H1 (cell line): ENCODE measurements at regions not wholly inside any gene's neighbourhood (a gene's known extent, or its start where the extent isn't known, plus 50 kb on each side); places are given as distances from the start of the nearest gene placed in this dataset.

Source experiments
- CTCF ChIA-PET: fragments of 300-600 bp; sonication (Branson Sonifier 250); formaldehyde crosslinking; loops from one replicate; lab custom pipeline; 2021; ENCODE audit not compliant: partially characterized antibody; lab: Charles Lee
- POLR2A ChIA-PET: fragments of 300-600 bp; sonication (Branson Sonifier 250); formaldehyde crosslinking; loops from one replicate; lab custom pipeline; 2021; ENCODE audit warnings: inconsistent platforms; ENCODE audit not compliant: partially characterized antibody; lab: Charles Lee
- DNase-seq, 2 experiments: peaks; one replicate each; pipeline versions ENCODE4 v3.0.0 to v3.0.0-alpha.2; 2010 to 2022; ENCODE audit warnings: low spot score in 2 of 2, low read depth in 1 of 2, mixed read lengths in 1 of 2
- FAIRE-seq: peaks from 2 replicates; lab custom pipeline; 2011; peaks lifted over from hg19 to GRCh38; lab: Jason Lieb, UNC
- H2AFZ ChIP-seq: 2 replicates; pipeline ENCODE4 v1.8.1; 2012; ENCODE audit warnings: low read length, inconsistent platforms
- H2AK5ac ChIP-seq: 2 replicates; pipeline ENCODE4 v1.6.1; 2013; ENCODE audit warnings: low read depth, low read length
- H2BK120ac ChIP-seq: replicated peaks from 2 replicates; pipeline ENCODE3; 2013; ENCODE audit warnings: low read depth, low read length, inconsistent platforms
- H2BK12ac ChIP-seq: 2 replicates; pipeline ENCODE4 v1.6.1; 2013; ENCODE audit warnings: low read depth, low read length
- H2BK15ac ChIP-seq: 2 replicates; pipeline ENCODE4 v1.6.1; 2013; ENCODE audit warnings: low read length
- H2BK20ac ChIP-seq: 2 replicates; pipeline ENCODE4 v1.6.1; 2013; ENCODE audit warnings: low read length
- H2BK5ac ChIP-seq: 2 replicates; pipeline ENCODE4 v1.6.1; 2013; ENCODE audit warnings: low read depth, low read length
- H3K14ac ChIP-seq: 2 replicates; pipeline ENCODE4 v1.6.1; 2013; ENCODE audit warnings: inconsistent platforms; ENCODE audit not compliant: insufficient read length
- H3K18ac ChIP-seq: 2 replicates; pipeline ENCODE4 v1.6.1; 2013; ENCODE audit warnings: low read length; ENCODE audit errors: extremely low read depth
- H3K23ac ChIP-seq: 2 replicates; pipeline ENCODE4 v1.6.1; 2013; ENCODE audit warnings: inconsistent platforms; ENCODE audit not compliant: insufficient read length
- H3K23me2 ChIP-seq: 2 replicates; pipeline ENCODE4 v1.6.1; 2013; ENCODE audit warnings: low read depth, low read length
- H3K27ac ChIP-seq: 2 replicates; pipeline ENCODE4 v1.6.1; 2011; ENCODE audit warnings: low read depth, low read length, inconsistent platforms
- H3K27me3 ChIP-seq, 4 experiments: replicated peaks in 1 of 4; 1 replicate in 1 of 4; 2 replicates in 3 of 4; pipeline versions ENCODE4 v1.6.1 to v1.8.1; 2011 to 2013; ENCODE audit warnings: low read length in 3 of 4, mild to moderate bottlenecking in 3 of 4, inconsistent platforms in 2 of 4, mixed read lengths in 2 of 4, moderate library complexity in 1 of 4; ENCODE audit not compliant: control insufficient read depth in 3 of 4, insufficient read depth in 3 of 4; ENCODE audit errors: extremely low read depth in 1 of 4
- H3K36me3 ChIP-seq, 4 experiments: 2 replicates each; pipeline versions ENCODE4 v1.6.1 to v1.8.1; 2011 to 2013; ENCODE audit warnings: mild to moderate bottlenecking in 4 of 4, low read length in 3 of 4, moderate library complexity in 2 of 4, control low read depth in 1 of 4, inconsistent platforms in 1 of 4; ENCODE audit not compliant: insufficient read depth in 4 of 4, control insufficient read depth in 2 of 4
- H3K4ac ChIP-seq: replicated peaks from 2 replicates; pipeline ENCODE3; 2013; ENCODE audit warnings: low read length, low read depth, mixed read lengths, inconsistent platforms; ENCODE audit not compliant: insufficient read length
- H3K4me1 ChIP-seq, 4 experiments: replicated peaks in 1 of 4; 1 replicate in 1 of 4; 2 replicates in 3 of 4; pipeline versions ENCODE4 v1.6.1 to v1.8.1; 2011 to 2013; ENCODE audit warnings: low read length in 3 of 4, inconsistent platforms in 2 of 4, mixed read lengths in 1 of 4; ENCODE audit not compliant: insufficient read depth in 4 of 4, control insufficient read depth in 3 of 4
- H3K4me2 ChIP-seq, 2 experiments: 2 replicates each; pipeline versions ENCODE4 v1.6.1 to v1.8.1; 2011 to 2013; ENCODE audit warnings: low read depth in 2 of 2, low read length in 2 of 2, control low read depth in 1 of 2, inconsistent platforms in 1 of 2, mild to moderate bottlenecking in 1 of 2; ENCODE audit not compliant: insufficient read depth in 1 of 2
- H3K4me3 ChIP-seq, 4 experiments: fragments of 200-600, 300-600 bp in 1 of 4; sonication (generic), shearing (Covaris generic), sonication (Bioruptor Twin) in 1 of 4; 2 replicates each; pipeline versions ENCODE4 v1.5.1 to v1.8.1; 2011 to 2016; ENCODE audit warnings: low read length in 4 of 4, low read depth in 3 of 4, control low read depth in 2 of 4, inconsistent platforms in 2 of 4, mild to moderate bottlenecking in 2 of 4, mixed read lengths in 1 of 4, moderate library complexity in 1 of 4; ENCODE audit not compliant: insufficient read depth in 2 of 4; ENCODE audit errors: extremely low read depth in 1 of 4
- H3K56ac ChIP-seq: replicated peaks from 2 replicates; pipeline ENCODE3; 2013; ENCODE audit warnings: low read depth, mild to moderate bottlenecking, mixed read lengths, low read length, inconsistent platforms; ENCODE audit not compliant: insufficient read length
- H3K79me1 ChIP-seq: 2 replicates; pipeline ENCODE4 v1.6.1; 2013; ENCODE audit warnings: low read depth, low read length, control low read depth
- H3K79me2 ChIP-seq, 2 experiments: 2 replicates each; pipeline versions ENCODE4 v1.6.1 to v1.8.1; 2012 to 2013; ENCODE audit warnings: low read length in 2 of 2, mild to moderate bottlenecking in 2 of 2, inconsistent platforms in 1 of 2; ENCODE audit not compliant: insufficient read depth in 2 of 2, control insufficient read depth in 1 of 2
- H3K9ac ChIP-seq, 4 experiments: replicated peaks in 1 of 4; 1 replicate in 1 of 4; 2 replicates in 3 of 4; pipeline versions ENCODE4 v1.6.1 to v1.8.1; 2011 to 2013; ENCODE audit warnings: low read depth in 3 of 4, low read length in 3 of 4, control low read depth in 2 of 4, mild to moderate bottlenecking in 2 of 4, moderate library complexity in 2 of 4, inconsistent platforms in 1 of 4; ENCODE audit errors: extremely low read depth in 1 of 4
- H3K9me3 ChIP-seq, 2 experiments: 2 replicates each; pipeline versions ENCODE4 v1.6.1 to v1.8.1; 2012 to 2013; ENCODE audit warnings: mild to moderate bottlenecking in 2 of 2, moderate library complexity in 2 of 2, control low read depth in 1 of 2, inconsistent platforms in 1 of 2, low read depth in 1 of 2, low read length in 1 of 2, mixed read lengths in 1 of 2; ENCODE audit not compliant: insufficient read depth in 2 of 2
- H4K20me1 ChIP-seq, 2 experiments: replicated peaks in 1 of 2; 2 replicates each; pipeline versions ENCODE3 to v1.8.1; 2011 to 2013; ENCODE audit warnings: inconsistent platforms in 2 of 2, low read length in 2 of 2, mild to moderate bottlenecking in 1 of 2; ENCODE audit not compliant: insufficient read depth in 2 of 2, control insufficient read depth in 1 of 2
- H4K5ac ChIP-seq: 2 replicates; pipeline ENCODE4 v1.6.1; 2013; ENCODE audit warnings: low read length, low read depth, mixed read lengths, inconsistent platforms; ENCODE audit not compliant: insufficient read length
- H4K8ac ChIP-seq: 2 replicates; pipeline ENCODE4 v1.8.0; 2013; ENCODE audit warnings: mild to moderate bottlenecking, moderate library complexity, low read length, inconsistent platforms; ENCODE audit not compliant: insufficient read depth; ENCODE audit errors: extremely low read depth
- H4K91ac ChIP-seq: replicated peaks from 2 replicates; pipeline ENCODE3; 2013; ENCODE audit warnings: low read length, mixed read lengths, inconsistent platforms; ENCODE audit not compliant: insufficient read length
- CBX8 ChIP-seq: fragments of 300-800, 300-1000 bp; sonication (generic); IDR thresholded peaks from 2 replicates; pipeline ENCODE4 v1.7.1; 2016; ENCODE audit warnings: low read depth, low read length, borderline replicate concordance
- CEBPB ChIP-seq: IDR thresholded peaks from 2 replicates; pipeline ENCODE4 v1.6.1; 2012; ENCODE audit warnings: low read depth, low read length
- CREB1 ChIP-seq: IDR thresholded peaks from 2 replicates; pipeline ENCODE4 v1.6.1; 2012; ENCODE audit warnings: inconsistent platforms
- EZH2 ChIP-seq: fragments of 200-600 bp; sonication (generic); IDR thresholded peaks from 2 replicates; pipeline ENCODE4 v1.7.1; 2012; ENCODE audit warnings: low read depth, mild to moderate bottlenecking, moderate library complexity, low read length, inconsistent platforms; ENCODE audit not compliant: severe bottlenecking
- POU5F1 ChIP-seq: IDR thresholded peaks from 2 replicates; pipeline ENCODE4 v1.6.1; 2011; ENCODE audit warnings: low read depth, mild to moderate bottlenecking, low read length, moderate library complexity
- RAD21 ChIP-seq, 2 experiments: IDR thresholded peaks in 1 of 2; conservative IDR thresholded peaks in 1 of 2; 2 replicates each; pipeline ENCODE4 v1.6.1; 2011; ENCODE audit warnings: low read depth in 2 of 2, low read length in 2 of 2, improper control_type of control experiment in 1 of 2, inconsistent platforms in 1 of 2, mild to moderate bottlenecking in 1 of 2, moderate library complexity in 1 of 2
- RXRA ChIP-seq: IDR thresholded peaks from 2 replicates; pipeline ENCODE4 v1.6.1; 2011; ENCODE audit warnings: low read depth, mild to moderate bottlenecking, low read length, moderate library complexity; ENCODE audit not compliant: insufficient read depth
- TBP ChIP-seq: IDR thresholded peaks from 2 replicates; pipeline ENCODE4 v1.6.1; 2011; ENCODE audit warnings: low read depth, low read length, improper control_type of control experiment
- YY1 ChIP-seq: IDR thresholded peaks from 2 replicates; pipeline ENCODE4 v1.6.1; 2011; ENCODE audit warnings: low read depth, mild to moderate bottlenecking, low read length
- ZNF274 ChIP-seq: IDR thresholded peaks from 2 replicates; pipeline ENCODE4 v1.7.0; 2012; ENCODE audit warnings: low read length, borderline replicate concordance; ENCODE audit errors: extremely low read depth
- WGBS, 2 experiments: shearing (Covaris generic) in 1 of 2; methylation state at CpG; one replicate each; pipeline versions ENCODE4 v1.1.6 to v1.1.7; 2013 to 2015; ENCODE audit warnings: low lambda C conversion rate in 2 of 2, mixed read lengths in 2 of 2, inconsistent platforms in 1 of 2, low coverage in 1 of 2, missing lambda C conversion rate in 1 of 2; ENCODE audit not compliant: insufficient replicate concordance in 2 of 2, insufficient coverage in 1 of 2, insufficient read length in 1 of 2; ENCODE audit errors: extremely low coverage in 1 of 2, missing lambda C conversion rate in 1 of 2; 5-methylcytosine and 5-hydroxymethylcytosine counted together
- TF ChIP-seq, protein P1 (sequence below): IDR thresholded peaks from 2 replicates; pipeline ENCODE4 v1.6.1; 2011; ENCODE audit warnings: low read length, improper control_type of control experiment

DNA sequence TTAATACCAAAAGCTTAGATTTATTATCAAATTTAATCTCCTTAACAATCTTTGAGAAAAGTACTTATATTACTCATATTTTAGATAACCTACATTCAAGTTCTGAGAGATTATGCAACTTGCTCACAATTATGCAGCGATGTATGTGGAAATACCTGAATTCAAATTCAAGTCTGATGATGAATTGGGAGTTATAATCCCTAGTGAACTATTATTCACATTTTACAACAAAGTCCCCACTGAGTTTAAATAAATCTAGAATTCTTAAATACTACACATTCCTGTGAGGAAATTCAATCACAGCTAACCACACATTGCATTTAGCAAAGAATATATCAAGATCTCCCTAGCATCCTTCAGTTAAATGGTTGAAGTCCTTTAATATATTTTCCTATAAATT lies 278.4 kb downstream of the NOL4 start:
- DNase-seq, result no peak
- no peak overlapping the region for H4K5ac ChIP-seq

More for the DNA sequence above, 278.4 kb downstream of the NOL4 start:
- Histone ChIP-seq H3K4me1 (no peaks in the 10 kb centered on the region), H4K91ac (no peak overlapping the region), H3K4me2 (no peak overlapping the region), H3K23me2 (no peaks in the 10 kb centered on the region), H4K20me1 (no peaks in the 10 kb centered on the region), H3K56ac (no peak overlapping the region), H2AFZ (no peak overlapping the region), H3K27ac (no peak overlapping the region), H3K14ac (no peak overlapping the region), H2BK5ac (no peak overlapping the region), H3K18ac (no peak overlapping the region), H4K8ac (no peak overlapping the region), H3K79me1 (no peaks in the 10 kb centered on the region), H3K23ac (no peak overlapping the region), H3K27me3 (no peaks in the 10 kb centered on the region), H3K36me3 (no peaks in the 10 kb centered on the region), H3K4me3 (no peak overlapping the region), H3K9me3 (no peaks in the 10 kb centered on the region), H2BK15ac (no peak overlapping the region), H2BK120ac (no peak overlapping the region), H2AK5ac (no peak overlapping the region), H2BK20ac (no peak overlapping the region), H3K9ac (no peak overlapping the region), H3K4ac (no peak overlapping the region), H3K79me2 (no peaks in the 10 kb centered on the region), H2BK12ac (no peak overlapping the region)
- WGBS, 2 experiments, result 89% methylated on average over 1 of the region's 1 CpG; no CpG with 5 or more reads in 1 of the 2 experiments
- no peak for FAIRE-seq
- no peak for TF ChIP-seq YY1
- TF ChIP-seq ZNF274, result no peak
- TF ChIP-seq CBX8, result no peak
- no peak for TF ChIP-seq TBP
- TF ChIP-seq EZH2, result no peak
- TF ChIP-seq, protein P1, sequence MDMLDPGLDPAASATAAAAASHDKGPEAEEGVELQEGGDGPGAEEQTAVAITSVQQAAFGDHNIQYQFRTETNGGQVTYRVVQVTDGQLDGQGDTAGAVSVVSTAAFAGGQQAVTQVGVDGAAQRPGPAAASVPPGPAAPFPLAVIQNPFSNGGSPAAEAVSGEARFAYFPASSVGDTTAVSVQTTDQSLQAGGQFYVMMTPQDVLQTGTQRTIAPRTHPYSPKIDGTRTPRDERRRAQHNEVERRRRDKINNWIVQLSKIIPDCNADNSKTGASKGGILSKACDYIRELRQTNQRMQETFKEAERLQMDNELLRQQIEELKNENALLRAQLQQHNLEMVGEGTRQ, result no peak
- no peak for TF ChIP-seq RAD21 (IDR thresholded peaks at IDR 0.05 in 1 of 2, conservative IDR thresholded peaks at IDR 0.05 in 1 of 2; ENCODE audit: low read depth in 2 of 2, low read length in 2 of 2)
- no peak for TF ChIP-seq CEBPB
- TF ChIP-seq CREB1, result no peak
- TF ChIP-seq POU5F1, result no peak
- TF ChIP-seq RXRA, result no peak
- POLR2A ChIA-PET, result no interaction called here
- CTCF ChIA-PET, result no interaction called here
